Large intestine (tissue), 3 donors: ENCODE measurements at regions not wholly inside any gene's neighbourhood (a gene's known extent, or its start where the extent isn't known, plus 50 kb on each side); places are given as distances from the start of the nearest gene placed in this dataset.
"Not testable (repeated sequence)": the region's sequence is repeated elsewhere in the genome, so short reads cannot be mapped to it uniquely, and the experiment has no call there.

Experiments
- DNase-seq, 2 donors: peaks; one replicate each; pipeline versions ENCODE4 v3.0.0 to v3.0.0-alpha.2; 2013
- H3K27ac ChIP-seq: one replicate; pipeline ENCODE4 v1.5.1; 2013; ENCODE audit warnings: low read length
- H3K27me3 ChIP-seq: 2 replicates; pipeline ENCODE4 v1.6.1; 2013; ENCODE audit warnings: low read length; ENCODE audit not compliant: control insufficient read depth, insufficient read depth
- H3K36me3 ChIP-seq: 2 replicates; pipeline ENCODE4 v1.6.1; 2013; ENCODE audit warnings: low read length; ENCODE audit not compliant: control insufficient read depth, insufficient read depth
- H3K4me1 ChIP-seq: one replicate; pipeline ENCODE4 v1.6.1; 2013; ENCODE audit warnings: low read length; ENCODE audit not compliant: control insufficient read depth, insufficient read depth
- H3K4me3 ChIP-seq: one replicate; pipeline ENCODE4 v1.5.1; 2013; ENCODE audit warnings: low read length
- H3K9me3 ChIP-seq: one replicate; pipeline ENCODE4 v1.6.1; 2013; ENCODE audit warnings: mild to moderate bottlenecking, low read depth, low read length, moderate library complexity; ENCODE audit not compliant: control insufficient read depth
- WGBS: methylation state at CpG from one replicate; pipeline ENCODE4 v1.1.5; 2013; ENCODE audit warnings: low lambda C conversion rate; ENCODE audit not compliant: insufficient coverage; 5-methylcytosine and 5-hydroxymethylcytosine counted together

DNA sequence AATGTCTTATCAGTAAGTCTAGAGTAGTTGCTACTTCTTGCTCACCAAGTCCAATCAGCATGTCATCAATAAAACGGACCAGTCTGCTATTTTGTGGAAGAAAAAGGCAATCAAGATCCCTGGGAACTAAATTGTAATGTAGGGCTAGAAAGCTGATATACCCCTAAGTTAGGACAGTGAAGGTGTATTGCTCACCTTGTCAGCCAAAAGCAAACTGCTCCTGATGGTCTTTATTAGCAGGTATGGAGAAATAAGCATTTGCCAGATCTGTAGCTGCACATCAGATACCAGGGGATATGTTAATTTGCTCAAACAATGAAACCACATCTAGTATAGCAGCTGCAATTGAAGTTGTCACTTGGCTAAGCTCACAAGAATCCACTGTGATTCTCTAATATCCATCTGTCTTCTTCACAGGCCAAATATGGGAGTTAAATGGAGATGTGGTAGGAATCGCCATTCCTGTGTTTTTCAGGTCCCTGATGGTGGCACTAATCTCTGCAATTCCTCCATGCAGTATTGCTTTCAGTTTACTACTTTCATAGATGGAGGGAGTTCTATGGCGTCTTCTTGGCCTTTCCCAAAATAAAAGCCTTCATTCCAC, 75.0 kb downstream of the TMEM237 start:
- WGBS, result 100% methylated on average over 1 of the region's 3 CpGs
- Histone ChIP-seq H3K9me3 (no peaks in the 10 kb centered on the region), H3K27ac (no peak overlapping the region), H3K4me3 (no peak overlapping the region), H3K36me3 (no peaks in the 10 kb centered on the region), H3K4me1 (no peaks in the 10 kb centered on the region), H3K27me3 (no peaks in the 10 kb centered on the region)
- DNase-seq, result no peak

DNA sequence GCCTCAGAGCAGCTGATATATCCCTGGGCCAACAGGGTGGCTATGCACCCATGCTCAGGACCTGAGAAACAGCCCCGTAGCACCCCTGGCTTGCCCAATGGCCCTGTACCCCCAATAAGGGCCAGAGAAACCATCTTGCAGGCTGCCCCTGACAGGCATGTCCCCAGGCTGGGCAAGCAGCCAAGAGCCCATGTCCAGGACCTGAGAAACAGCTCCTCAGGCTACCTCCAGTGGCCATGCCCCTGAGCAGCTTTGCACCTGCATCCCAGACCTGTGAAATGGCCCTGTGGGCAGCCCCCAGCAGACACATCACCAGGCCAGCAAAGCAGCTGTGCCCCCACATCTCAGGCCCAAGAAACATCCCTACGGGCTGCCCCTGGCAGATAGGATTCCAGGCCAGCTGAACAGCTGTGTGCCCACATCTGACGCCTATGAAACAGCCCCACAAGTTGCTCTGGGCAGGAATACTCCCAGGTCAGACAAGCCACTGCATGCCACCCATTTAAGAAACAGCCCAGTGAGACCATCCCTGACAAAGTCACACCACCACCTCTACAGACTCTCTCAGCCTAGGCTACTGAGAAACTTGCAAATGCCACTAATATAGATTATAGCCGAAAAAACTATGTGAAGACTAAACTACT, 84.1 kb downstream of the TMEM237 start:
- H3K36me3 ChIP-seq, result no peaks in the 10 kb centered on the region
- WGBS, result no CpG with 5 or more reads among the region's 4 CpGs
- H3K4me3 ChIP-seq, result no peak overlapping the region
- no peaks in the 10 kb centered on the region for H3K9me3 ChIP-seq
- H3K27me3 ChIP-seq, result no peaks in the 10 kb centered on the region
- H3K27ac ChIP-seq, result no peak overlapping the region
- no peaks in the 10 kb centered on the region for H3K4me1 ChIP-seq
- no peak for DNase-seq

DNA sequence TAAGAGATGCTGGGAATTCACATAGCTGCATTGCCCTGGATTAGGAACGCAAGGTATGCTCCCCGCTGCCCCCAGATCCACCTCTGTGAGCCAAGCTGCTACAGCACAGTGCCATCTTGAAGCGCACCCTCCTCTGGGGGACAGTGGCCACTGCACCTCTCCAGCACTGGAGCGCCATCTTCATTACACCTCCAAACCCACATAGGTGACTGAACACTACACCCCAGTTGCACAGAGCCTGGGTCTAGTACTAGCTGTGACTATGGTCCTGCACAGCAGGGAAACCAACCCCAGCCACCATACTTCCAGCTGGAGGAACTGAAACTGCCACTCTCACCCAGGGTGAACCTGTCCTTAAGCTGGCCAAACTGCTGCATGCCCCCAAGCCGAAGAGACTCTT, 84.6 kb downstream of the TMEM237 start:
- WGBS, result no CpG with 5 or more reads among the region's 5 CpGs
- no peak for DNase-seq
- Histone ChIP-seq H3K36me3 (no peaks in the 10 kb centered on the region), H3K27me3 (no peaks in the 10 kb centered on the region), H3K4me3 (no peak overlapping the region), H3K27ac (no peak overlapping the region), H3K4me1 (no peaks in the 10 kb centered on the region), H3K9me3 (no peaks in the 10 kb centered on the region)

DNA sequence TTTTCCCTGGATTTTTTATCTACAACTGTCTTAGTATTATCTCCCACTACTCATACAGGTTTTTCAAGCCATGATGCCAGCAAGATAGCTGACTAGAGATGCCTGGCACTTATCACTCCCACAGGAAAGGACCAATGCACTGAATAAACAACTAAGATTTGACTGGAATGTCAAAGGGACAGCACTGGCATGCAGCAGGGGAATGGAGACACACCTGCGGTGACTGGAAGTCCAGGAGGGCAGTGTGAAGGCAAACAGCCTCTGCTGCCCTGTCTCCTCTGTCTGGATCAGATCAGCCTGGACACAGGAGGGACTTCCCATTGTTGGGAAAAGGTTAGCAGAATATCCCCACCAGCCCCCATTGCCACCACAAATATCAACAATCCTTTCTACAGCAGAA, 85.1 kb downstream of the TMEM237 start:
- no peaks in the 10 kb centered on the region for H3K4me1 ChIP-seq
- peak; percentile 4 to 5 for DNase-seq
- H3K27me3 ChIP-seq, result no peaks in the 10 kb centered on the region
- H3K4me3 ChIP-seq, result no peak overlapping the region
- no peak overlapping the region for H3K27ac ChIP-seq
- H3K36me3 ChIP-seq, result no peaks in the 10 kb centered on the region
- WGBS, result no CpG with 5 or more reads among the region's 1 CpG
- H3K9me3 ChIP-seq, result no peaks in the 10 kb centered on the region

DNA sequence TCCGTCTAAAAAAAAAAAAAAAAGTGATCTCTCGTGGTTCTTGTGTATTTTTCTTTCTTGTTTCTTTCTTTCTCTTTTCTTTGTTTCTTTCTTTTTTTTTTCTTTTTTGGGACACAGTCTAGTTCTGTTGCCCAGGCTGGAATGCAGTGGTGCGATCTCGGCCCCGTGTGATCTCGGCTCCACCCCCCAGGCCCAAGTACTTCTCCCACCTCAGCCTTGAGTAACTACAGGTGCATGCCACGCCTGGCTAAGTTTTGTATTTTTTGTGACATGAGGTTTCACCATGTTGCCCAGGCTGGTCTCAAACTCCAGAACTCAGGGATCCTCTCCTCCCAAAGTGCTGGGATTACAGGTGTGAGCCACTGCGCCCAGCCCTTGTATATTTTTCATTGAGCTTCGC, 91.4 kb downstream of the TMEM237 start:
- Histone ChIP-seq H3K27ac (no peak overlapping the region), H3K4me3 (no peak overlapping the region), H3K9me3 (no peaks in the 10 kb centered on the region), H3K36me3 (no peaks in the 10 kb centered on the region), H3K4me1 (no peaks in the 10 kb centered on the region), H3K27me3 (no peaks in the 10 kb centered on the region)
- DNase-seq, result no peak
- WGBS, result no CpG with 5 or more reads among the region's 9 CpGs

DNA sequence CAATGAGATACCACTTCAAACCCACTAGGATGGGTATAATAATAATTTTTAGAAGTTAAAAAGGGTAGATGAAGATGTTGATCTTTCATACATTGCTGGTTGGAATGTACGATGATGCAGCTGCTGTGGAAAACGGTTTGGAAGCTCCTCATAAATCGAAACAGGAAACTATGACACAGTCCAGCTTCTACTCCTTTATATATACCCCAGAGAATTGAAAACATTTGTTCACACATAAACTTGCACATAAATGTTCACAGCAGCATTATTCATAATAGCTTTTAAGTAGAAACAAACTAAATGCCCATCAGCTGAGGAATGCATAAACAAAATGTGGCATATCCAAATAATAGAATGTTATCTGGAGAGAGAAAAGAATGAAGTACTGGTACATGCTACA, 95.0 kb downstream of the STRADB start:
- no peaks in the 10 kb centered on the region for H3K27me3 ChIP-seq
- H3K36me3 ChIP-seq, result no peaks in the 10 kb centered on the region
- H3K4me3 ChIP-seq, result no peak overlapping the region
- no peaks in the 10 kb centered on the region for H3K9me3 ChIP-seq
- 100% methylated on average over 1 of the region's 3 CpGs for WGBS
- DNase-seq, result no peak
- no peak overlapping the region for H3K27ac ChIP-seq
- H3K4me1 ChIP-seq, result no peaks in the 10 kb centered on the region

DNA sequence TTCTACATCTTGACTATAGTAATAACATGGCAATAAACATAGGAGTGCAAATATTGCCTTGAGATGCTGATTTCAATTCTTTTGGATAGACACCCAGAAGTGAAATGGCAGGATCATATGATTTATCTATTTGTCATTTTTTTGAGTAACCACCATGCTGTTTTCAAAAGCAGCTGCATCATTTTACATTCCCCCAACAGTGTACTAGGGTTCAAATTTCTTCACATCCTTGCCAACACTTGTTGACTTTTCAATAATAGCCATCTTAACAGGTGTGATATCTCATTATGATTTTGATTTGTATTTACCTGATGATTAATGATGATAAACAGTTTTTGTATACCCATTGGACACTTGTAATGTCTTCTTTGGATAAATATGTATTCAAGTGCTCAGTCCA, 90.8 kb downstream of the STRADB start:
- H3K27ac ChIP-seq, result no peak overlapping the region
- H3K4me1 ChIP-seq, result no peaks in the 10 kb centered on the region
- no peak for DNase-seq
- H3K27me3 ChIP-seq, result no peaks in the 10 kb centered on the region
- H3K9me3 ChIP-seq, result no peaks in the 10 kb centered on the region
- no peaks in the 10 kb centered on the region for H3K36me3 ChIP-seq
- H3K4me3 ChIP-seq, result no peak overlapping the region

DNA sequence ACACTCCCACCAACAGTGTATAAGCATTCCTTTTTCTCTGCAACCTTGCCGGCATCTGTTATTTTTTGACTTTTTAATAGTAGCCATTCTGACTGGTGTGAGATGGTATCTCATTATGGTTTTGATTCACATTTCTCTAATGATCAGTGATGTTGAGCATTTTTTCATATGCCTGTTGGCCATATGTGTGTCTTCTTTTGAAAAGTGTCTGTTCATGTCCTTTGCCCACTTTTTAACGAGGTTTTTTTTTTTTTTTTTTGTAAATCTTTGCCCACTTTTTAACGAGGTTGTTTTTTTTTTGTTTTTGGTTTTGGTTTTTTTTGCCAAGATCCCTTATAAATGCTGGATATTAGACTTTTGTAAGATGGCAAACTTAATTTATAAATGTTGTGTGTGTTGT, 87.7 kb downstream of the STRADB start:
- H3K27ac ChIP-seq, H3K36me3 ChIP-seq, DNase-seq, H3K4me3 ChIP-seq, H3K4me1 ChIP-seq, H3K27me3 ChIP-seq, H3K9me3 ChIP-seq: not testable (repeated sequence)
- WGBS, result 66% methylated on average over 3 of the region's 3 CpGs

DNA sequence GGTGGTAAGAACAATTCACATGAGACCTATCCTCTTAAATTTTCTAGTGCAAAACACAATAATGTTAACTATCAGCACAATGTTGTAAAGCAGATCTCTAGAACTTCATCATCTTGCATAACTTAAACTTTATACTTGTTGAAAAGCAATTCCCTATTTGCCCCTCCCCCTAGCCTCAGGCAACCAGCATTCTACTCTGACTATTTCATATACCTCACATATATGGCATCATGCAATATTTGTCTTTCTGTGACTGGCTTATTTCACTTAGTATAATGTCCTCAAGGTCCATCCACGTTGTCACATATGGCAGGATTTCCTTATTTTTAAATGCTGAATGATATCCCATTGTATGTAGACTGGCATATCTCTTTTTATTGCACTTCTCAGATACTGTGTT, 86.5 kb downstream of the STRADB start:
- Histone ChIP-seq H3K4me3 (no peak overlapping the region), H3K27ac (no peak overlapping the region), H3K4me1 (no peaks in the 10 kb centered on the region), H3K27me3 (no peaks in the 10 kb centered on the region), H3K36me3 (no peaks in the 10 kb centered on the region), H3K9me3 (no peaks in the 10 kb centered on the region)
- peak; percentile 4 to 39 for DNase-seq
- WGBS, result 86% methylated on average over 1 of the region's 1 CpG

DNA sequence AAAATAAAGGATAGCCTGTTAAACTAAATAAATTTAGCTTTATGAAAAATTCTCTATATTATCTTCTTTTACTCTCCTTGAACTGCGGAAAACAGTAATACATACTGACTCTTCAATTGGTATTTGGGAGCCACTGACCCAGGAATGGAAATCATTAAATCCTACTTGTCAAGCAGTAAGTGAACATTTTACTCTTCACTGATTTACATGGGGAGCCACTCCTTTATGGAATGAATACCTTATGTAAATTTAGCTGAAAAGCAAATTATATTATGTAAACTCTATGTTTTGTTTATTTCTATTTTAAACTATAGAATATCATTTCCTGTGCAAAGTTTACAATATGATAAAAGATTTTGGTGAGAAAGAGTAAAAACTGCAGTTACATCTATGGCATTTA, 85.2 kb downstream of the STRADB start:
- H3K27ac ChIP-seq, result no peak overlapping the region
- H3K4me3 ChIP-seq, result no peak overlapping the region
- 90% methylated on average over 1 of the region's 1 CpG for WGBS
- H3K4me1 ChIP-seq, result no peaks in the 10 kb centered on the region
- no peaks in the 10 kb centered on the region for H3K36me3 ChIP-seq
- H3K27me3 ChIP-seq, result no peaks in the 10 kb centered on the region
- DNase-seq, result no peak
- no peaks in the 10 kb centered on the region for H3K9me3 ChIP-seq

DNA sequence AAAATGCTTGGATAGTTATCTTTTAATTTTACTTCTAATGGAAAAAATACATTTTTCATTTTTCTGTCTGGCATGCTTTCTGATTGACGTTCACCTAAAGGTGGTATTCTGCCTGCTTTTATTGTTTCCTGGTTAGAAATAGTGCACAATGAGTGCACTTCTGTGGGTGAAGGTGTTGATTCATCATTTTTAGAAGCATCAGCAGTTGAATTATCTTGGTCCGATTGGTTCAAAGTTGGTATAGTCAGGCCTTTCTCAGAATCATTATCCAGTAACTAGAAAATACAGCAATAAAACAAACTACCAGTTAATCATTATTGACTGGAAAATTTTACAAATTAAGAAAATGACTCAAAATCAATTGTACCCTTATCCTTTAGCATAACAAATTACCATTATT, 84.5 kb downstream of the STRADB start:
- Histone ChIP-seq H3K9me3 (no peaks in the 10 kb centered on the region), H3K4me3 (no peak overlapping the region), H3K4me1 (no peaks in the 10 kb centered on the region), H3K27ac (no peak overlapping the region), H3K27me3 (no peaks in the 10 kb centered on the region), H3K36me3 (no peaks in the 10 kb centered on the region)
- peak; percentile 1 to 24 for DNase-seq
- WGBS, result 67% methylated on average over 1 of the region's 2 CpGs
